NB4 (cell line): ENCODE measurements at regions not wholly inside any gene's neighbourhood (a gene's known extent, or its start where the extent isn't known, plus 50 kb on each side); places are given as distances from the start of the nearest gene placed in this dataset.

Experiments
- CTCF ChIP-seq: IDR thresholded peaks from one replicate; pipeline ENCODE4 v1.5.1; 2012; ENCODE audit warnings: low read depth, low read length
- MAX ChIP-seq: IDR thresholded peaks from 2 replicates; pipeline ENCODE4 v1.6.1; 2011; ENCODE audit warnings: low read depth, low read length
- MYC ChIP-seq: IDR thresholded peaks from 2 replicates; pipeline ENCODE4 v1.6.1; 2011; ENCODE audit warnings: low read depth, low read length
- POLR2A ChIP-seq: IDR thresholded peaks from 2 replicates; pipeline ENCODE4 v1.6.1; 2011; ENCODE audit warnings: mild to moderate bottlenecking; ENCODE audit not compliant: insufficient read length; ENCODE audit errors: extremely low read depth

- TF ChIP-seq CTCF (no peak), POLR2A (no peak), MAX (no peak), MYC (no peak)
These were observed 163.5 kb upstream of the NFIA start for GRCh38 chr1:60918867-60919266.
